Mucosa of stomach (tissue), 1 donor: ENCODE measurements at regions not wholly inside any gene's neighbourhood (a gene's known extent, or its start where the extent isn't known, plus 50 kb on each side); places are given as distances from the start of the nearest gene placed in this dataset.

Experiments used
- H3K27me3 ChIP-seq: one replicate; pipeline ENCODE4 v1.7.0; 2013; ENCODE audit warnings: mild to moderate bottlenecking, low read length; ENCODE audit not compliant: control insufficient read depth, insufficient read depth
- H3K36me3 ChIP-seq: one replicate; pipeline ENCODE4 v1.7.0; 2013; ENCODE audit warnings: low read length; ENCODE audit not compliant: control insufficient read depth, insufficient read depth
- H3K4me1 ChIP-seq: one replicate; pipeline ENCODE4 v1.7.0; 2013; ENCODE audit warnings: mild to moderate bottlenecking, low read length; ENCODE audit not compliant: control insufficient read depth, insufficient read depth
- H3K4me3 ChIP-seq: one replicate; pipeline ENCODE4 v1.7.0; 2013; ENCODE audit warnings: low read length
- H3K9ac ChIP-seq: one replicate; pipeline ENCODE4 v1.7.0; 2013; ENCODE audit warnings: mild to moderate bottlenecking, low read length, moderate library complexity
- H3K9me3 ChIP-seq: one replicate; pipeline ENCODE4 v1.7.0; 2013; ENCODE audit warnings: mild to moderate bottlenecking, low read length, moderate library complexity; ENCODE audit not compliant: control insufficient read depth
- donor health status: Pancreatic carcinoma.

- Histone ChIP-seq H3K27me3 (no peaks in the 10 kb centered on the region), H3K9me3 (no peaks in the 10 kb centered on the region), H3K4me1 (no peaks in the 10 kb centered on the region), H3K36me3 (no peaks in the 10 kb centered on the region), H3K4me3 (no peak overlapping the region), H3K9ac (no peak overlapping the region)
These were observed 599.3 kb upstream of the IMPG1 start for GRCh38 chr6:76671751-76672150.

- no peak overlapping the region for H3K9ac ChIP-seq
- no peak overlapping the region for H3K4me3 ChIP-seq
- H3K4me1 ChIP-seq: no peaks in the 10 kb centered on the region
- H3K36me3 ChIP-seq: no peaks in the 10 kb centered on the region
- no peaks in the 10 kb centered on the region for H3K27me3 ChIP-seq
- no peaks in the 10 kb centered on the region for H3K9me3 ChIP-seq
These were observed 571.8 kb upstream of the IMPG1 start for GRCh38 chr6:76644231-76644630.

- H3K4me1 ChIP-seq: no peaks in the 10 kb centered on the region
- no peaks in the 10 kb centered on the region for H3K36me3 ChIP-seq
- H3K9ac ChIP-seq: no peak overlapping the region
- no peaks in the 10 kb centered on the region for H3K27me3 ChIP-seq
- no peaks in the 10 kb centered on the region for H3K9me3 ChIP-seq
- no peak overlapping the region for H3K4me3 ChIP-seq
These were observed 567.5 kb upstream of the IMPG1 start for GRCh38 chr6:76639941-76640340.

- Histone ChIP-seq H3K9me3 (no peaks in the 10 kb centered on the region), H3K4me3 (no peak overlapping the region), H3K36me3 (no peaks in the 10 kb centered on the region), H3K4me1 (no peaks in the 10 kb centered on the region), H3K27me3 (no peaks in the 10 kb centered on the region), H3K9ac (no peak overlapping the region)
These were observed 562.2 kb upstream of the IMPG1 start for GRCh38 chr6:76634695-76635094.

- Histone ChIP-seq H3K9me3 (no peaks in the 10 kb centered on the region), H3K9ac (no peak overlapping the region), H3K4me1 (no peaks in the 10 kb centered on the region), H3K36me3 (no peaks in the 10 kb centered on the region), H3K27me3 (no peaks in the 10 kb centered on the region), H3K4me3 (no peak overlapping the region)
These were observed 560.8 kb upstream of the IMPG1 start for GRCh38 chr6:76633259-76633658.

GRCh38 chr6:76631622-76632021 is 559.2 kb upstream of the IMPG1 start:
- Histone ChIP-seq H3K9me3 (no peaks in the 10 kb centered on the region), H3K4me1 (no peaks in the 10 kb centered on the region), H3K4me3 (no peak overlapping the region), H3K36me3 (no peaks in the 10 kb centered on the region), H3K27me3 (no peaks in the 10 kb centered on the region), H3K9ac (no peak overlapping the region)

GRCh38 chr6:76615395-76615794 is 542.9 kb upstream of the IMPG1 start:
- Histone ChIP-seq H3K27me3 (no peaks in the 10 kb centered on the region), H3K36me3 (no peaks in the 10 kb centered on the region), H3K9me3 (no peaks in the 10 kb centered on the region), H3K4me3 (no peak overlapping the region), H3K4me1 (no peaks in the 10 kb centered on the region), H3K9ac (no peak overlapping the region)

GRCh38 chr6:76612954-76613353 is 540.5 kb upstream of the IMPG1 start:
- H3K9ac ChIP-seq: no peak overlapping the region
- H3K27me3 ChIP-seq: no peaks in the 10 kb centered on the region
- no peaks in the 10 kb centered on the region for H3K36me3 ChIP-seq
- no peaks in the 10 kb centered on the region for H3K9me3 ChIP-seq
- no peaks in the 10 kb centered on the region for H3K4me1 ChIP-seq
- no peak overlapping the region for H3K4me3 ChIP-seq

GRCh38 chr6:76609160-76609559 is 536.7 kb upstream of the IMPG1 start:
- Histone ChIP-seq H3K9ac (no peak overlapping the region), H3K9me3 (no peaks in the 10 kb centered on the region), H3K27me3 (no peaks in the 10 kb centered on the region), H3K4me3 (no peak overlapping the region), H3K4me1 (no peaks in the 10 kb centered on the region), H3K36me3 (no peaks in the 10 kb centered on the region)

- Histone ChIP-seq H3K27me3 (no peaks in the 10 kb centered on the region), H3K4me1 (no peaks in the 10 kb centered on the region), H3K4me3 (no peak overlapping the region), H3K9me3 (no peaks in the 10 kb centered on the region), H3K36me3 (no peaks in the 10 kb centered on the region), H3K9ac (no peak overlapping the region)
These were observed 521.6 kb upstream of the IMPG1 start for GRCh38 chr6:76594109-76594508.

GRCh38 chr6:76593668-76594067 is 521.2 kb upstream of the IMPG1 start:
- Histone ChIP-seq H3K4me3 (no peak overlapping the region), H3K9ac (no peak overlapping the region), H3K27me3 (no peaks in the 10 kb centered on the region), H3K9me3 (no peaks in the 10 kb centered on the region), H3K4me1 (no peaks in the 10 kb centered on the region), H3K36me3 (no peaks in the 10 kb centered on the region)

GRCh38 chr6:76592566-76592965 is 520.1 kb upstream of the IMPG1 start:
- Histone ChIP-seq H3K9me3 (no peaks in the 10 kb centered on the region), H3K4me3 (no peak overlapping the region), H3K36me3 (no peaks in the 10 kb centered on the region), H3K4me1 (no peaks in the 10 kb centered on the region), H3K27me3 (no peaks in the 10 kb centered on the region), H3K9ac (no peak overlapping the region)

- Histone ChIP-seq H3K9ac (no peak overlapping the region), H3K36me3 (no peaks in the 10 kb centered on the region), H3K9me3 (no peaks in the 10 kb centered on the region), H3K4me1 (no peaks in the 10 kb centered on the region), H3K4me3 (no peak overlapping the region), H3K27me3 (no peaks in the 10 kb centered on the region)
These were observed 514.8 kb upstream of the IMPG1 start for GRCh38 chr6:76587271-76587670.
